WERI-Rb-1 (cell line): ENCODE measurements at regions not wholly inside any gene's neighbourhood (a gene's known extent, or its start where the extent isn't known, plus 50 kb on each side); places are given as distances from the start of the nearest gene placed in this dataset.

ENCODE experiments used
- DNase-seq: peaks from one replicate; pipeline ENCODE4 v3.0.0-alpha.2; 2020
- H3K27ac ChIP-seq: fragments of 250-450 bp; sonication (Bioruptor Pico); 2 replicates; pipeline ENCODE4 v1.5.1; 2020; ENCODE audit warnings: mild to moderate bottlenecking, moderate library complexity
- H3K27me3 ChIP-seq: fragments of 250-450 bp; sonication (Bioruptor Pico); 2 replicates; pipeline ENCODE4 v1.5.1; 2021; ENCODE audit warnings: mild to moderate bottlenecking, low read depth, moderate library complexity; ENCODE audit not compliant: insufficient read depth, severe bottlenecking
- H3K36me3 ChIP-seq: fragments of 250-450 bp; sonication (Bioruptor Pico); 2 replicates; pipeline ENCODE4 v1.5.1; 2020; ENCODE audit warnings: mild to moderate bottlenecking, moderate library complexity
- H3K4me3 ChIP-seq: 2 replicates; pipeline ENCODE4 v1.5.1; 2011; ENCODE audit warnings: low read depth, mild to moderate bottlenecking, control low read depth, low read length
- H3K9me3 ChIP-seq: fragments of 250-450 bp; sonication (Bioruptor Pico); 2 replicates; pipeline ENCODE4 v1.5.1; 2021; ENCODE audit warnings: mild to moderate bottlenecking, moderate library complexity; ENCODE audit not compliant: severe bottlenecking
- TF ChIP-seq, protein P1 (sequence below): IDR thresholded peaks from 2 replicates; pipeline ENCODE4 v1.5.1; 2011; ENCODE audit warnings: low read depth, mild to moderate bottlenecking, control low read depth, inconsistent platforms, low read length

DNA sequence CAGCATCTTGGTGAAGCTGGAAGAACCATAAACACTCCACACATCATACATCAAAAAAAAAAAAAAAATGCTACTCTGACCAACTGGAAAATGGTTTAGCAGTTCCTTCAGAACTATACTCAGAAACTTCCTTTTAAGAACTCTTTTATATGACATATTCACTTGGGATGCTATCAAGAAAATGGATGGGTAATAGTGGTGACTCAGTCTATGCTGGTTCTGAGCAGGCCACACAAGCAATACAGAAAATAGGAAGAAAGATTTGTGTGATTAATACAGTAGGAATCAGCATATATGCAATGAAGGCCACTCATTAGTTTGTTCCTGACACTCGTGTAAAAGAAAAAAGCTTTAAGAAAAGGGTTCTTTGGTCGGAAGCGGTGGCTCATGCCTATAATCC, 123.5 kb upstream of the FAT4 start:
- Histone ChIP-seq H3K4me3 (no peak overlapping the region), H3K27ac (no peak overlapping the region), H3K9me3 (no peaks in the 10 kb centered on the region), H3K36me3 (no peaks in the 10 kb centered on the region), H3K27me3 (no peaks in the 10 kb centered on the region)
- DNase-seq = no peak
- TF ChIP-seq, protein P1, sequence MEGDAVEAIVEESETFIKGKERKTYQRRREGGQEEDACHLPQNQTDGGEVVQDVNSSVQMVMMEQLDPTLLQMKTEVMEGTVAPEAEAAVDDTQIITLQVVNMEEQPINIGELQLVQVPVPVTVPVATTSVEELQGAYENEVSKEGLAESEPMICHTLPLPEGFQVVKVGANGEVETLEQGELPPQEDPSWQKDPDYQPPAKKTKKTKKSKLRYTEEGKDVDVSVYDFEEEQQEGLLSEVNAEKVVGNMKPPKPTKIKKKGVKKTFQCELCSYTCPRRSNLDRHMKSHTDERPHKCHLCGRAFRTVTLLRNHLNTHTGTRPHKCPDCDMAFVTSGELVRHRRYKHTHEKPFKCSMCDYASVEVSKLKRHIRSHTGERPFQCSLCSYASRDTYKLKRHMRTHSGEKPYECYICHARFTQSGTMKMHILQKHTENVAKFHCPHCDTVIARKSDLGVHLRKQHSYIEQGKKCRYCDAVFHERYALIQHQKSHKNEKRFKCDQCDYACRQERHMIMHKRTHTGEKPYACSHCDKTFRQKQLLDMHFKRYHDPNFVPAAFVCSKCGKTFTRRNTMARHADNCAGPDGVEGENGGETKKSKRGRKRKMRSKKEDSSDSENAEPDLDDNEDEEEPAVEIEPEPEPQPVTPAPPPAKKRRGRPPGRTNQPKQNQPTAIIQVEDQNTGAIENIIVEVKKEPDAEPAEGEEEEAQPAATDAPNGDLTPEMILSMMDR = no peak

DNA sequence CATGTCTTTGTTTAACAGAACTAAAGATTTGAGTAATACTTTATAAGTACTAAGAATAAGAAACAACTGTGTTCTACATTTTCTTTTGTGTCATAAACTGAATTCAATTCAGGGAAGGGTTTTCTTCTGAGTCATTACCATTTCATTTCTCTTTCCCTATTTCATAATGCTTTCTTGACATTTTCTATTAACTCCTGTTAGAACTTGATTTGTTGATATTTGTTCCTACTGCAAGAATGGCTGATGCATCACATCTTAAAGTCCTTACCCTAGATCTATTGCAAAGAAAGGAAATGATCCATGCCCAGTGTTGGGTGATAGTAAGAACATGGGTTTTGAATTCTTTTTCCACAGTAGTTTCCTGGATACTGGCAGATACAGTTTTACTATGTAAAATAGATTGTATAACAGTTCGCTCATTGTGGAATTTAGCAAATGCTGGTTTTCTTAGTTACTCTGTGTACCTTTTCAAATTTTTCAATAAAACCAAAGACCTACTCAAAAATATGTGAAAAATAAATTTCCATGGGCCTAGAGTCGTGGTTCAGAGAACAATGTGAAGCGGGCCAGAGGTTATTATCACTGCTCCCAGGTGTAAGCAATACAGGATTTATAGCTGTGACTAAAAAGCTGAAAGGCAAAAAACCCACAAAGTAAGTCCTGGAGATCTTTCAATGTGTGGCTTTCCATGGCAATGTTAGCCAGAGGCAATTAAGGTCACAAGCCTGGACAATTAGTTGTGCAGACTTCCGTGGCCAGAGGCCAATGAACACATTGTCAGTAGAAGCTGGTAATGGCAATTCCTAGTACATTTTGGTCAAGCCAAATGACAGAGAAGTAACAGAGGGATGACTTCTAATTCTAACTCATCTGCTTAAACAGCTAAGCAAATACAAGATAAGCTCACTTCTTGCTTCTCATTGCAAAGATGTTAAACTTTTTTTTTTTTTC, 127.3 kb upstream of the FAT4 start:
- TF ChIP-seq, protein P1 = no peak
- Histone ChIP-seq H3K9me3 (no peaks in the 10 kb centered on the region), H3K27ac (no peak overlapping the region), H3K27me3 (no peaks in the 10 kb centered on the region), H3K4me3 (no peak overlapping the region), H3K36me3 (no peaks in the 10 kb centered on the region)
- no peak for DNase-seq

DNA sequence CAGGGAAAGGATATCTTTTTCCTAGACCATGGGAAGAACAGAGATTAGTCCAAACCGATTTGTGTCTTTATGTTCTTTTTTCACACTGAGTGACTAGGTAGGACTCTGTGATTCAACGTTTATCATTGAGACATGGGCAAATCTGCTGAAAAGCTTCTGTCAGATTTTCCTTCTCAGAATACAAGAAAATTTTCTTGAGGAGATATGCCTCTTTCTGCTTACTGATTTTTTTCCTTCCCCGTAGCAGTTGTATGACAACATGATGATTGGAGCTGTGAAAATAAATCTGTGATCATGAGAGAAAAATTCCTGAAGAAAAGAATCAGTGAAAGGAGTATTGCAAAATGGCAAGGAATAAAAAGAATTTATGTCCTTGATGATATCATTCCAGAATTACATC, 130.6 kb upstream of the FAT4 start:
- no peak overlapping the region for H3K4me3 ChIP-seq
- TF ChIP-seq, protein P1 = no peak
- no peak overlapping the region for H3K27ac ChIP-seq
- no peaks in the 10 kb centered on the region for H3K36me3 ChIP-seq
- DNase-seq = no peak
- H3K9me3 ChIP-seq = no peaks in the 10 kb centered on the region
- H3K27me3 ChIP-seq = no peaks in the 10 kb centered on the region

DNA sequence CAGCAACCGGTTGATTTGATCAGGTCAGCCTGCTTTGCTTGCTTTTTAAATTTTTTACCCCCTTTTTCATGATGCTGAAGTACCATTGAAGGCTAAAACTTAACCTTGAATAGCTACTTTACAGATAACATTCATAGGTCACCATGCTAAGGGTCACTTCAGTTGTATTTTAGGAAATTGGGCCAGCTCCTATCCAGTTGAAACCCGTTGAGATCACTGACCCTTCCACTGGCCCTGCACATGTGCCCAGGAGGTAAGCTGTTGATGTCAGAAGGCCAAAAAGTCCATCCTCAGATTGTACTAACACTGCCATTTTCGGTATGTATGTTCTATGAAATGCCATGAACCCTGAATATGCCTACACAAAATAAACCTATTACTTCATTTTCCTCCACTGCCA, 133.0 kb upstream of the FAT4 start:
- no peak overlapping the region for H3K4me3 ChIP-seq
- H3K27me3 ChIP-seq = no peaks in the 10 kb centered on the region
- DNase-seq = no peak
- TF ChIP-seq, protein P1 = no peak
- no peaks in the 10 kb centered on the region for H3K9me3 ChIP-seq
- no peak overlapping the region for H3K27ac ChIP-seq
- no peaks in the 10 kb centered on the region for H3K36me3 ChIP-seq

DNA sequence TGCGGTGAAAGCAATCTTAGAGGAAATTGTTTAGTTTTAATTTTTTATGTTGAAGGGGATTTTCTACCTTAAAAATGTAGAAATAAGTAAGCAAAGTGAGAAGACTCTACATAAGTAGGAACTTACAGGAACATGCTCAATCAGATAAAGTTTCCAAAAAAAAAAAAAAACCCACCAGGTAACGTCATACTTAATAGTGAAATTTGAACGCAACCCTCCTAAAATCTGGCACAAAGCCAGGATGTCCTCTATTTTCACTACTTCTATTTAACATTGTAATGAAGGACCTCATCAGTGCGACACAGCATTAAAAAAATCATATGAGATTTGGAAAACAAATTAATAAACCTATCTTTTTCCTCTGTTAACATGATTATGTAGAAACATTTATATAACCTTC, 135.0 kb upstream of the FAT4 start:
- Histone ChIP-seq H3K27ac (no peak overlapping the region), H3K36me3 (no peaks in the 10 kb centered on the region), H3K27me3 (no peaks in the 10 kb centered on the region), H3K9me3 (no peaks in the 10 kb centered on the region), H3K4me3 (no peak overlapping the region)
- TF ChIP-seq, protein P1 = no peak
- DNase-seq = no peak
